IPS-15b (cell line): ENCODE measurements at regions not wholly inside any gene's neighbourhood (a gene's known extent, or its start where the extent isn't known, plus 50 kb on each side); places are given as distances from the start of the nearest gene placed in this dataset.

Experiments used
- H3K27me3 ChIP-seq: one replicate; pipeline ENCODE4 v1.6.1; 2013; ENCODE audit warnings: low read length; ENCODE audit not compliant: control insufficient read depth, insufficient read depth
- H3K36me3 ChIP-seq: one replicate; pipeline ENCODE4 v1.6.1; 2013; ENCODE audit warnings: low read length; ENCODE audit not compliant: control insufficient read depth, insufficient read depth
- H3K4me1 ChIP-seq: one replicate; pipeline ENCODE4 v1.6.1; 2013; ENCODE audit warnings: mild to moderate bottlenecking, low read length; ENCODE audit not compliant: control insufficient read depth, insufficient read depth
- H3K4me3 ChIP-seq: one replicate; pipeline ENCODE4 v1.5.1; 2013; ENCODE audit warnings: low read depth, low read length
- H3K9ac ChIP-seq: one replicate; pipeline ENCODE4 v1.6.1; 2013; ENCODE audit warnings: low read depth, mild to moderate bottlenecking, low read length
- H3K9me3 ChIP-seq: one replicate; pipeline ENCODE4 v1.6.1; 2013; ENCODE audit warnings: mild to moderate bottlenecking, low read length; ENCODE audit not compliant: control insufficient read depth, insufficient read depth

DNA sequence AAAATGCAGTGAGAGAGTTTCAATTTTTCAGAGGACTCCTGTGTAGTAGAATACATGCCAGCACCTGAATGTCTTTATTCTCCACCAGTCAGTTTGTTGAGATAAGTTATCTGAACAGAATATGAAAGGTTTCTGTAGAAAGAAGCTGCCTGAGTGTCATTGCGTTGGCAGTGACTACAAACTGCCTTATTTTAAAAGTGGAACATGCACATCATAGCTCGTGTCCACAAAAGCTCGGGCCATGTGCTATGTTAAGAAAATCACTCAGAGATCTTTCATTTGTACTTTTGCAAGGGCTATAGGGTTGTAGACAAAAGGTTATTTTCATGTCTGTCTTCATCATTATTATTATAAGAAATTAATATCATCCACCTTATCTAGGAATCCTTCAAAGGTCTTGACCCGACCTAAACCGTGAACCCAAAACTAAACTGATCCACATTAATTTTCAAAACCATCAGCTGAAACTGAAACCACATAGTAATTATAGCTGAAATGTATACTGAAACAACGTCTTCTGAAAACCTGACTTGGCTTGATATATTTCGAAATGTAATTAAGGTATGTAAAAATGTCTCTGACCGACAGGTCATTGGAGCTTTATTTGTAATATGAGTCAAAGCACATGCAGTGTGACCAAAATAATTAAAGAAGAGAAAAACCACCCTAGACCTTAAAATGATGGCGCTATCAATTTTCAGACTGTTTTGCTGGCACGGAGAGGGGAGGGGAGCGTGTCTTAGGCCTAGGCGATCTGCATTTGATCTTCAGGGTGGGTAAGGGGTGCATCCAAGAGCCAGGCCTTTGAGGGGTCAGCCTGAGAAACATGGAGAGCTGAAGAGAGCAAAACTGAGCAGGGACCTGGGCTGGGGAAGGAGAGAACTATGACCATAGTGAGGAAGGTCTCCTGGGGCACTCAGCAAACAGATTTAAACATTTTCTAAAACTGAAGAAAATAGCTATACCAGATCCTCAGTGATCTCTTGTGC lies 232.1 kb downstream of the SOX11 start:
- no peak overlapping the region for H3K4me3 ChIP-seq
- H3K36me3 ChIP-seq, result no peaks in the 10 kb centered on the region
- no peaks in the 10 kb centered on the region for H3K27me3 ChIP-seq
- H3K9me3 ChIP-seq, result no peaks in the 10 kb centered on the region
- no peak overlapping the region for H3K9ac ChIP-seq
- peaks cover 4% of the 10 kb centered on the region for H3K4me1 ChIP-seq

DNA sequence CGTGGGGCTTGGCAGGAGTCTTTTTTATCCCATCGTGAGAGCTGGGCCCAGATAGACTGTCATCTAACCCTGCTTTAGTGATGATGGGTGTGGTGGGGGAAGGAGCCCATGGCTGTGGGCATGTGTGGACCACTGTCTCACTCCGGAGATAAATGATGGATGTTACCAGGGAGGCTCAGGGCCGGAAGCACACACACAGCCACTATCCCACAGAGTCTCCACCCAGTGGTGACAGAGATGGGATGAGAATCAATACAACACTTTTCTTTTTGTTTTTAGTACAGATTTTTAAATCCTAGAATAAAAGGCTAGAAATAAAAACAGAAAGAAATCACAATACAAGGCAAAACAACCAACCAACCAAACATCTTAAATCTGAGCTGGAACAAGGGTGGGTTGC lies 233.4 kb downstream of the SOX11 start:
- no peaks in the 10 kb centered on the region for H3K9me3 ChIP-seq

DNA sequence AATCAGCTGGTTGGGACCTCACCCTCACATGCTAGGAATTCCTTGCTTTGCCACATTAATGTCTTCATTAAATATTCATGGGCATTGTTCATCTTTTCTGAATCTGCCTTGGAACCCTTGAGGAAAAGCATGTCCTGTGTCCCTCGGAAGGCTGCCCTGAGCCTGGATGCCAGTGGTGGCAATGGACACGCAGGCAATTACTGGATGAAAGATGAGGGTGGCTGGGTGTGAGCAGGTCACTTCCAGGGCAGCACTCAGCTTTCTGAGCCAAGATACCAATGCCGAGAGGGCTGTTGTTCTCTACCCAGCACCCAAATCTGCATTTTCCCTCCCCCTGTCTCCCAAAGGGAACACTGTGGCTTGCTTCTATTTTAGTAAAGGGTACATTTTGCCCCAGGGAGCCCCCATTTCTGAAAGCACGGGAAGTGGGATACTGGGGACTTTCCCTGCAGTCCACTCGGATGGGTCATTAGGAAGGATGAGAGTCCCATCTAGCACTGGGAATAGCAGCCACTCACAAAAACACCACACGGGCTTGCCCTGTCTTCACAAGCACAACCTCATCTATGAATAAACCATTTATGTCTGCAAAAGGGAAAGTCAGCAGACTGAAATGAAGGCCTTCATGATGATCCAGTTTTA lies 234.8 kb downstream of the SOX11 start:
- no peaks in the 10 kb centered on the region for H3K36me3 ChIP-seq
- peaks cover 4% of the 10 kb centered on the region for H3K4me1 ChIP-seq
- no peak overlapping the region for H3K4me3 ChIP-seq
- H3K27me3 ChIP-seq, result no peaks in the 10 kb centered on the region
- no peaks in the 10 kb centered on the region for H3K9me3 ChIP-seq
- H3K9ac ChIP-seq, result no peak overlapping the region

More for the DNA sequence above, 233.4 kb downstream of the SOX11 start:
- H3K4me3 ChIP-seq, result no peak overlapping the region
- no peaks in the 10 kb centered on the region for H3K27me3 ChIP-seq
- no peaks in the 10 kb centered on the region for H3K36me3 ChIP-seq
- no peak overlapping the region for H3K9ac ChIP-seq
- peaks cover 4% of the 10 kb centered on the region for H3K4me1 ChIP-seq

GRCh38 chr2:5932556-5933469 lies 240.6 kb downstream of the SOX11 start:
- no peak overlapping the region for H3K4me3 ChIP-seq

DNA sequence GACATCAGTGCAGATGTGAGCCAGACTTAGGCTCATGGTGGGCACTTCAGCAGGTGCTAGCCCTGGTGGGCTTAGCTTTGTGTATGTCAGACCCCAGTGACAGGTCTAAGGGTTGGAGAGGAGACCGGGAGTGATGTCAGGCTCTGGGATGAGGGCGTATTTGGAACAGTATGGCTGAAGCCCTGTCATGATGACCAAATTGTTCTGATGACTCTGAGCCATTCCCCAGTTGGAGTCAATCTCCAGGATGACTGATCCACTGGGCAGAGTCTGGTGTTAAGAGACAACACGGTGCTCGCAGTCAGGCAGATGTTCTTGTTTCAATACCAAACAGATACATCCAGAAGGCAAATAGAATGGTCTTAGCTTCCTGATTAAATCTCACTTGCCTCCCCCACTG lies 241.5 kb downstream of the SOX11 start:
- no peaks in the 10 kb centered on the region for H3K27me3 ChIP-seq
- H3K4me1 ChIP-seq, result peaks cover 9% of the 10 kb centered on the region
- no peaks in the 10 kb centered on the region for H3K9me3 ChIP-seq
- no peak overlapping the region for H3K4me3 ChIP-seq
- no peaks in the 10 kb centered on the region for H3K36me3 ChIP-seq
- no peak overlapping the region for H3K9ac ChIP-seq

More at GRCh38 chr2:5932556-5933469, 240.6 kb downstream of the SOX11 start:
- Histone ChIP-seq H3K9ac (no peak overlapping the region), H3K4me1 (peaks cover 2% of the 10 kb centered on the region), H3K27me3 (no peaks in the 10 kb centered on the region), H3K9me3 (no peaks in the 10 kb centered on the region), H3K36me3 (no peaks in the 10 kb centered on the region)

- H3K9ac ChIP-seq, result no peak overlapping the region
- no peaks in the 10 kb centered on the region for H3K9me3 ChIP-seq
- no peaks in the 10 kb centered on the region for H3K36me3 ChIP-seq
- no peaks in the 10 kb centered on the region for H3K27me3 ChIP-seq
- no peak overlapping the region for H3K4me3 ChIP-seq
- peaks cover 11% of the 10 kb centered on the region for H3K4me1 ChIP-seq
These were observed 245.1 kb downstream of the SOX11 start for GRCh38 chr2:5937321-5937720.

- Histone ChIP-seq H3K9ac (no peak overlapping the region), H3K4me3 (no peak overlapping the region), H3K4me1 (peaks cover 11% of the 10 kb centered on the region), H3K36me3 (no peaks in the 10 kb centered on the region), H3K27me3 (no peaks in the 10 kb centered on the region), H3K9me3 (no peaks in the 10 kb centered on the region)
These were observed 245.8 kb downstream of the SOX11 start for GRCh38 chr2:5937851-5938565.

DNA sequence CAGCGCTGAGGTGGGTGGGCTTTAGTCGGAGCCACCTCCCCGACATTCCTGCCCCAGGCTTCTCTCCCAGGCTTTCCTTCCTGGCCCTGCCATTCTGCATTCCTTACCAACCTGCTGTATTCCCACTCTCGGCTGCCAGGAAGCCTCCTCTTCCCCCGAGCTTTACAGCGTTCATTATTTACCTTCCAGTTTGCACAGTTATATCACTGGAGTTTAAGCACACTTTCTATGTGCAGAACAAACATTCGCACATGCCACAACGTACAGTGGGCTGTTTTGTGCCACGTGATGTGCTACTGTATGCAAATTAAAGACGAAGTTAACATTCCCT lies 246.3 kb downstream of the SOX11 start:
- no peak overlapping the region for H3K9ac ChIP-seq
- no peaks in the 10 kb centered on the region for H3K9me3 ChIP-seq
- H3K4me1 ChIP-seq, result peaks cover 11% of the 10 kb centered on the region
- H3K27me3 ChIP-seq, result no peaks in the 10 kb centered on the region
- H3K4me3 ChIP-seq, result no peak overlapping the region
- H3K36me3 ChIP-seq, result no peaks in the 10 kb centered on the region

GRCh38 chr2:5939553-5939952 lies 247.4 kb downstream of the SOX11 start:
- Histone ChIP-seq H3K36me3 (no peaks in the 10 kb centered on the region), H3K27me3 (no peaks in the 10 kb centered on the region), H3K4me1 (peaks cover 11% of the 10 kb centered on the region)

GRCh38 chr2:5940596-5941535 lies 248.7 kb downstream of the SOX11 start:
- Histone ChIP-seq H3K9ac (no peak overlapping the region), H3K4me3 (no peak overlapping the region), H3K36me3 (no peaks in the 10 kb centered on the region), H3K27me3 (no peaks in the 10 kb centered on the region), H3K4me1 (peaks cover 16% of the 10 kb centered on the region), H3K9me3 (no peaks in the 10 kb centered on the region)

More at GRCh38 chr2:5939553-5939952, 247.4 kb downstream of the SOX11 start:
- no peak overlapping the region for H3K4me3 ChIP-seq
- no peaks in the 10 kb centered on the region for H3K9me3 ChIP-seq
- no peak overlapping the region for H3K9ac ChIP-seq
